Right renal pelvis (tissue), 4 donors: ENCODE measurements at regions not wholly inside any gene's neighbourhood (a gene's known extent, or its start where the extent isn't known, plus 50 kb on each side); places are given as distances from the start of the nearest gene placed in this dataset.

Source experiments
- DNase-seq, 4 donors: peaks; one replicate each; pipeline ENCODE4 v3.0.0-alpha.2; 2013; ENCODE audit warnings: low read depth in 4 of 4, low spot score in 3 of 4, missing footprints in 1 of 4

GRCh38 chr4:18394656-18395055 lies 373.1 kb upstream of the LCORL start:
- DNase-seq: no peak

- DNase-seq: no peak
Measured at GRCh38 chr4:18391354-18391728, 369.8 kb upstream of the LCORL start.

GRCh38 chr4:18390655-18391353 lies 369.2 kb upstream of the LCORL start:
- no peak for DNase-seq

- no peak for DNase-seq
Measured at GRCh38 chr4:18389115-18389514, 367.6 kb upstream of the LCORL start.

- no peak for DNase-seq
Measured at GRCh38 chr4:18388039-18388438, 366.5 kb upstream of the LCORL start.

- no peak for DNase-seq
Measured at GRCh38 chr4:18381186-18381585, 359.6 kb upstream of the LCORL start.

GRCh38 chr4:18369561-18369960 lies 348.0 kb upstream of the LCORL start:
- DNase-seq: no peak

- peak in 1 of 4 donors; percentile 4 for DNase-seq
Measured at GRCh38 chr4:18366892-18367291, 345.3 kb upstream of the LCORL start.

GRCh38 chr4:18366136-18366535 lies 344.6 kb upstream of the LCORL start:
- DNase-seq: no peak

- DNase-seq: no peak
Measured at GRCh38 chr4:18343581-18343980, 322.0 kb upstream of the LCORL start.

GRCh38 chr4:18342847-18343246 lies 321.3 kb upstream of the LCORL start:
- no peak for DNase-seq

- no peak for DNase-seq
Measured at GRCh38 chr4:18321956-18322530, 300.5 kb upstream of the LCORL start.

GRCh38 chr4:18319431-18319830 lies 297.9 kb upstream of the LCORL start:
- DNase-seq: no peak

GRCh38 chr4:18318682-18319388 lies 297.3 kb upstream of the LCORL start:
- no peak for DNase-seq

GRCh38 chr4:18314731-18315130 lies 293.2 kb upstream of the LCORL start:
- DNase-seq: no peak

GRCh38 chr4:18297684-18298083 lies 276.1 kb upstream of the LCORL start:
- no peak for DNase-seq

GRCh38 chr4:18296411-18296810 lies 274.9 kb upstream of the LCORL start:
- DNase-seq: no peak

GRCh38 chr4:18294846-18295245 lies 273.3 kb upstream of the LCORL start:
- no peak for DNase-seq

GRCh38 chr4:18294021-18294420 lies 272.5 kb upstream of the LCORL start:
- no peak for DNase-seq

GRCh38 chr4:18292411-18292810 lies 270.9 kb upstream of the LCORL start:
- no peak for DNase-seq

- DNase-seq: no peak
Measured at GRCh38 chr4:18291981-18292380, 270.4 kb upstream of the LCORL start.

- no peak for DNase-seq
Measured at GRCh38 chr4:18291256-18291655, 269.7 kb upstream of the LCORL start.
